MM.1S (cell line): ENCODE measurements at regions not wholly inside any gene's neighbourhood (a gene's known extent, or its start where the extent isn't known, plus 50 kb on each side); places are given as distances from the start of the nearest gene placed in this dataset.

Source experiments
- DNase-seq: peaks from one replicate; pipeline ENCODE4 v3.0.0-alpha.2; 2015
- H2AFZ ChIP-seq: fragments of 300-600 bp; sonication (generic); 2 replicates; pipeline ENCODE4 v1.6.0; 2016; ENCODE audit warnings: antibody characterized with exemption, low read length
- H3F3A ChIP-seq: fragments of 300-600 bp; sonication (generic); 2 replicates; pipeline ENCODE4 v1.6.1; 2016; ENCODE audit warnings: mild to moderate bottlenecking, antibody characterized with exemption, low read length, moderate library complexity, mixed read lengths; ENCODE audit not compliant: insufficient read depth
- H3K27ac ChIP-seq: fragments of 300-600 bp; sonication (generic); 2 replicates; pipeline ENCODE4 v1.5.1; 2016; ENCODE audit warnings: mild to moderate bottlenecking, low read length
- H3K27me3 ChIP-seq: fragments of 300-600 bp; sonication (generic); replicated peaks from 2 replicates; pipeline ENCODE4 v1.6.0; 2016; ENCODE audit warnings: low read length; ENCODE audit not compliant: insufficient read depth
- H3K36me3 ChIP-seq: fragments of 300-600 bp; sonication (generic); replicated peaks from 2 replicates; pipeline ENCODE4 v1.6.1; 2016; ENCODE audit warnings: mild to moderate bottlenecking, low read length, mixed read lengths; ENCODE audit not compliant: insufficient read depth
- H3K4me1 ChIP-seq: fragments of 300-600 bp; sonication (generic); 2 replicates; pipeline ENCODE4 v1.6.1; 2016; ENCODE audit warnings: low read length, mixed read lengths
- H3K4me2 ChIP-seq: fragments of 300-600 bp; sonication (generic); 2 replicates; pipeline ENCODE4 v1.6.0; 2016; ENCODE audit warnings: low read depth, low read length
- H3K4me3 ChIP-seq: fragments of 300-600 bp; sonication (generic); 2 replicates; pipeline ENCODE4 v1.5.1; 2016; ENCODE audit warnings: low read length, mixed read lengths
- H3K79me2 ChIP-seq: fragments of 300-600 bp; sonication (generic); 2 replicates; pipeline ENCODE4 v1.6.1; 2016; ENCODE audit warnings: mixed run types, low read length, mixed read lengths
- H3K9ac ChIP-seq: fragments of 300-600 bp; sonication (generic); 2 replicates; pipeline ENCODE4 v1.6.1; 2016; ENCODE audit warnings: low read length, mixed read lengths
- H3K9me2 ChIP-seq: fragments of 300-600 bp; sonication (generic); replicated peaks from 2 replicates; pipeline ENCODE4 v1.6.1; 2016; ENCODE audit warnings: mild to moderate bottlenecking, low read length, mixed read lengths; ENCODE audit not compliant: insufficient read depth
- H3K9me3 ChIP-seq: fragments of 300-600 bp; sonication (generic); replicated peaks from 2 replicates; pipeline ENCODE4 v1.6.1; 2016; ENCODE audit warnings: mild to moderate bottlenecking, low read length, mixed read lengths; ENCODE audit not compliant: insufficient read depth
- H4K20me1 ChIP-seq: fragments of 300-600 bp; sonication (generic); 2 replicates; pipeline ENCODE4 v1.6.1; 2016; ENCODE audit warnings: mild to moderate bottlenecking, low read length, moderate library complexity, mixed read lengths; ENCODE audit not compliant: insufficient read depth
- CTCF ChIP-seq: fragments of 300-600 bp; sonication (generic); IDR thresholded peaks from 2 replicates; pipeline ENCODE4 v1.5.1; 2016; ENCODE audit warnings: antibody characterized with exemption, low read length, mixed read lengths
- EZH2 ChIP-seq: fragments of 300-600 bp; sonication (generic); optimal IDR thresholded peaks from 2 replicates; pipeline ENCODE3; 2017; ENCODE audit warnings: low read depth, mild to moderate bottlenecking, antibody characterized with exemption, low read length, mixed read lengths
- EZH2phosphoT487 ChIP-seq: fragments of 300-600 bp; sonication (generic); IDR thresholded peaks from 2 replicates; pipeline ENCODE4 v1.6.1; 2018; ENCODE audit warnings: antibody characterized with exemption, low read length

- Histone ChIP-seq H3K36me3 (no peaks in the 10 kb centered on the region), H3K4me3 (no peak overlapping the region), H3K9me3 (no peaks in the 10 kb centered on the region), H3K4me2 (no peak overlapping the region), H3K79me2 (no peaks in the 10 kb centered on the region), H3K4me1 (peaks cover 20% of the 10 kb centered on the region), H3K9ac (no peak overlapping the region), H2AFZ (no peak overlapping the region), H3F3A (0 out of 2 replicates have a peak, but pooled peaks cover under 1% of the 10 kb centered on the region), H3K27me3 (no peaks in the 10 kb centered on the region), H3K27ac (no peak overlapping the region), H3K9me2 (no peaks in the 10 kb centered on the region), H4K20me1 (no peaks in the 10 kb centered on the region)
- no peak for DNase-seq
- TF ChIP-seq EZH2 (no peak), CTCF (no peak), EZH2phosphoT487 (no peak)
These were observed 109.9 kb upstream of the SSBP2 start for GRCh38 chr5:81860778-81861177.

GRCh38 chr5:81859624-81860023 lies 108.7 kb upstream of the SSBP2 start:
- Histone ChIP-seq H4K20me1 (no peaks in the 10 kb centered on the region), H3K9me2 (no peaks in the 10 kb centered on the region), H3K27me3 (no peaks in the 10 kb centered on the region), H3K4me2 (no peak overlapping the region), H2AFZ (no peak overlapping the region), H3K27ac (no peak overlapping the region), H3K4me3 (no peak overlapping the region), H3K79me2 (no peaks in the 10 kb centered on the region), H3K9ac (no peak overlapping the region), H3K4me1 (peaks cover 23% of the 10 kb centered on the region), H3K9me3 (no peaks in the 10 kb centered on the region), H3K36me3 (no peaks in the 10 kb centered on the region), H3F3A (peaks cover 12% of the 10 kb centered on the region)
- no peak for DNase-seq
- no peak for TF ChIP-seq CTCF

- Histone ChIP-seq H3K36me3 (no peaks in the 10 kb centered on the region), H2AFZ (no peak overlapping the region), H3K9me2 (no peaks in the 10 kb centered on the region), H3K27me3 (no peaks in the 10 kb centered on the region), H3K4me2 (peak overlapping the region; percentile 16; the same call in 1 of the 2 replicates), H3K27ac (no peak overlapping the region), H3F3A (peaks cover 36% of the 10 kb centered on the region), H3K9ac (no peak overlapping the region), H3K4me1 (peaks cover 39% of the 10 kb centered on the region), H3K9me3 (no peaks in the 10 kb centered on the region), H4K20me1 (no peaks in the 10 kb centered on the region), H3K79me2 (peaks cover 5% of the 10 kb centered on the region; the same call in 1 of the 2 replicates), H3K4me3 (no peak overlapping the region)
- TF ChIP-seq CTCF (peak; percentile 45), EZH2phosphoT487 (no peak)
- DNase-seq: peak; percentile 27
These were observed 106.3 kb upstream of the SSBP2 start for GRCh38 chr5:81856948-81857928.
